GM12873 (cell line): ENCODE measurements at regions not wholly inside any gene's neighbourhood (a gene's known extent, or its start where the extent isn't known, plus 50 kb on each side); places are given as distances from the start of the nearest gene placed in this dataset.

Source experiments
- CTCF ChIP-seq: IDR thresholded peaks from 2 replicates; pipeline ENCODE4 v1.5.1; 2012; ENCODE audit warnings: low read depth, mild to moderate bottlenecking, moderate library complexity, low read length, control low read depth; ENCODE audit not compliant: insufficient read depth; ENCODE audit errors: missing control alignments

GRCh38 chr14:97959251-97959650 is 1162.1 kb downstream of the VRK1 start:
- TF ChIP-seq CTCF, result no peak

- TF ChIP-seq CTCF, result no peak
Observed at GRCh38 chr14:97960436-97960835, 1163.3 kb downstream of the VRK1 start.

GRCh38 chr14:97970222-97970621 is 1173.0 kb downstream of the VRK1 start:
- no peak for TF ChIP-seq CTCF

GRCh38 chr14:97975216-97975615 is 1178.0 kb downstream of the VRK1 start:
- TF ChIP-seq CTCF, result no peak

GRCh38 chr14:97975962-97976361 is 1178.8 kb downstream of the VRK1 start:
- no peak for TF ChIP-seq CTCF

- no peak for TF ChIP-seq CTCF
Observed at GRCh38 chr14:97976861-97977260, 1179.7 kb downstream of the VRK1 start.

GRCh38 chr14:97977651-97978261 is 1180.6 kb downstream of the VRK1 start:
- no peak for TF ChIP-seq CTCF

GRCh38 chr14:97978341-97978740 is 1181.2 kb downstream of the VRK1 start:
- TF ChIP-seq CTCF, result no peak
